BE2C (cell line): ENCODE measurements at regions not wholly inside any gene's neighbourhood (a gene's known extent, or its start where the extent isn't known, plus 50 kb on each side); places are given as distances from the start of the nearest gene placed in this dataset.
A peak's percentile ranks its signal among the peaks of the same experiment; 100 is the strongest.

Experiments
- DNase-seq: peaks from one replicate; pipeline ENCODE4 v3.0.0-alpha.2; 2020
- H3K27me3 ChIP-seq: fragments of 250-450 bp; sonication (Bioruptor Pico); 2 replicates; pipeline ENCODE4 v1.5.1; 2020; ENCODE audit warnings: mild to moderate bottlenecking
- H3K36me3 ChIP-seq: fragments of 250-450 bp; sonication (Bioruptor Pico); 2 replicates; pipeline ENCODE4 v1.5.1; 2020; ENCODE audit warnings: mild to moderate bottlenecking
- H3K4me1 ChIP-seq: fragments of 250-450 bp; sonication (Bioruptor Pico); 2 replicates; pipeline ENCODE4 v1.5.1; 2020
- H3K4me3 ChIP-seq: 2 replicates; pipeline ENCODE4 v1.5.1; 2011; ENCODE audit warnings: low read depth, low read length
- H3K9me3 ChIP-seq: fragments of 250-450 bp; sonication (Bioruptor Pico); 2 replicates; pipeline ENCODE4 v1.5.1; 2020
- TF ChIP-seq, protein P1 (sequence below): IDR thresholded peaks from 2 replicates; pipeline ENCODE4 v1.5.1; 2012; ENCODE audit warnings: mild to moderate bottlenecking, low read depth, low read length

DNA sequence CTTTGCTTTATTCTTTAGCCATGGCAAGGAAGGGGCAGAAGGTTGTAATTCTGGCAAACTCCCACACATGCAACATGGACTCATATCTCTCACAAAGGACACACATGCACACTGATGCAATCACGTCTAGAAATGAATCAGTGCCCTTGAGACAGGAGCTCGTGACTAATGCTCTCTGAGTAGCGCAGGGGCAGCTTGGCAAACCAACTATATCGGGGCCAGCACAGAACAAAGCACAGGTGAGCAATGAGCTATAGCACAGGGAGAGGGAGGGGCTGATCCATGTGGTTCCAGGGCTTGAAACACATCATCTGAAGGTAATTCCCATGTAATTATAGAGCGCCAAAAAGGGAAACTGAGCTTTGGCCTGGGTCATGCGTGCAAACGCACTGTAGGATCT lies 165.2 kb upstream of the KLF7 start:
- Histone ChIP-seq H3K4me3 (no peak overlapping the region), H3K27me3 (no peaks in the 10 kb centered on the region), H3K4me1 (peaks cover 29% of the 10 kb centered on the region), H3K36me3 (no peaks in the 10 kb centered on the region), H3K9me3 (no peaks in the 10 kb centered on the region)
- peak; percentile 64 for DNase-seq
- TF ChIP-seq, protein P1, sequence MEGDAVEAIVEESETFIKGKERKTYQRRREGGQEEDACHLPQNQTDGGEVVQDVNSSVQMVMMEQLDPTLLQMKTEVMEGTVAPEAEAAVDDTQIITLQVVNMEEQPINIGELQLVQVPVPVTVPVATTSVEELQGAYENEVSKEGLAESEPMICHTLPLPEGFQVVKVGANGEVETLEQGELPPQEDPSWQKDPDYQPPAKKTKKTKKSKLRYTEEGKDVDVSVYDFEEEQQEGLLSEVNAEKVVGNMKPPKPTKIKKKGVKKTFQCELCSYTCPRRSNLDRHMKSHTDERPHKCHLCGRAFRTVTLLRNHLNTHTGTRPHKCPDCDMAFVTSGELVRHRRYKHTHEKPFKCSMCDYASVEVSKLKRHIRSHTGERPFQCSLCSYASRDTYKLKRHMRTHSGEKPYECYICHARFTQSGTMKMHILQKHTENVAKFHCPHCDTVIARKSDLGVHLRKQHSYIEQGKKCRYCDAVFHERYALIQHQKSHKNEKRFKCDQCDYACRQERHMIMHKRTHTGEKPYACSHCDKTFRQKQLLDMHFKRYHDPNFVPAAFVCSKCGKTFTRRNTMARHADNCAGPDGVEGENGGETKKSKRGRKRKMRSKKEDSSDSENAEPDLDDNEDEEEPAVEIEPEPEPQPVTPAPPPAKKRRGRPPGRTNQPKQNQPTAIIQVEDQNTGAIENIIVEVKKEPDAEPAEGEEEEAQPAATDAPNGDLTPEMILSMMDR, result no peak

DNA sequence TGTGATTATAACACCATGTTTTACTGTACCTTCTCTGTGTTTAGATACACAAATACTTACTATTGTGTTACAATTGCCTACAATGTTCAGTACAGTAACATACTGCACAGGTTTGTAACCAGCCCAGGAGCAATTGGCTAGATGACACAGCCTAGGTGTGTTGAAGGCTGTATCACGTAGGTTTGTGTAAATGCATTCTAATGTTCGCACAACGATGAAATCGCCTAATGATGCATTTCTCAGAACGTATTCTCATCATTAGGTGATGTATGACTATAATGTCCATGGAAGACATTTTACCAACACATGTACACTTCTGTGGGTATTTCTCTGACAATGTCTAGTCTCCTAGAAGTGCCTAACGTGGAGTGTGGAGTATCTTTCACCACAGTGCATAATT lies 165.9 kb upstream of the KLF7 start:
- Histone ChIP-seq H3K4me1 (peaks cover 29% of the 10 kb centered on the region), H3K36me3 (no peaks in the 10 kb centered on the region), H3K27me3 (no peaks in the 10 kb centered on the region), H3K4me3 (no peak overlapping the region), H3K9me3 (no peaks in the 10 kb centered on the region)
- no peak for DNase-seq
- TF ChIP-seq, protein P1, result no peak

DNA sequence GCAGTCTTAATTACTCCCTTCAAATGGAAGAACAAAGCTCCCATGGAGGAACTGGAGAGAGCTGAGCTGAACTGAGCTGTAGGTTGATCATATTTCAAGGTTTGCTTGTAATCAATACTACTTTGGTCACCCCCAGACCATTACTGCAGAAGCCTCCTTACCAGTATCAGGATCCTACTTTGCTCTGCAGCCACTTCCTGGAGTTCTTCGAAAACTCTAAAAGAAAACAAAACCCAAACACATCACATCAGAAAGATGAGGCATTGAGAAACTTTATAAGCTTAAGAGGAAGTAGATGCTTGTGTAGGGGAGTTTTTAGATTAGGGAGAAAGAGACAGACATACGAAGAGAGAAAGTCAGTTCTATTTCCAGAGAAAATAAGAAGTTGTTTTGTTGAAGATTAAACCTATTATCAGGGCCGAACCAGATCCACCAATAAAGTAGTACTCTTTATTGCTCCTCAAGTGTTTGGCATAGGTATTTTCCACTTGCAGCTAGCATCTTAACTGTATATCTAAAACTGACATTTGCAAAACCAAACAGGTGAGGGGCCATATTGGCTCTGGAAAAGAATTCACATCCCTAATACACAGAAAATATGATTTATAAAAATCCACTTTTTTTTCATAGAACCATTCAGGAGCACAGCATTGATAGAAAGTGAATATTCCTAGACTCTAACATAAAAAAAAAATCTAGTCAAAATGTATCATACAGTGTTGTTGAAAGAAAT lies 166.9 kb upstream of the KLF7 start:
- no peaks in the 10 kb centered on the region for H3K36me3 ChIP-seq
- H3K9me3 ChIP-seq, result no peaks in the 10 kb centered on the region
- TF ChIP-seq, protein P1, result no peak
- H3K27me3 ChIP-seq, result no peaks in the 10 kb centered on the region
- no peak for DNase-seq
- H3K4me1 ChIP-seq, result peaks cover 29% of the 10 kb centered on the region
- H3K4me3 ChIP-seq, result no peak overlapping the region

DNA sequence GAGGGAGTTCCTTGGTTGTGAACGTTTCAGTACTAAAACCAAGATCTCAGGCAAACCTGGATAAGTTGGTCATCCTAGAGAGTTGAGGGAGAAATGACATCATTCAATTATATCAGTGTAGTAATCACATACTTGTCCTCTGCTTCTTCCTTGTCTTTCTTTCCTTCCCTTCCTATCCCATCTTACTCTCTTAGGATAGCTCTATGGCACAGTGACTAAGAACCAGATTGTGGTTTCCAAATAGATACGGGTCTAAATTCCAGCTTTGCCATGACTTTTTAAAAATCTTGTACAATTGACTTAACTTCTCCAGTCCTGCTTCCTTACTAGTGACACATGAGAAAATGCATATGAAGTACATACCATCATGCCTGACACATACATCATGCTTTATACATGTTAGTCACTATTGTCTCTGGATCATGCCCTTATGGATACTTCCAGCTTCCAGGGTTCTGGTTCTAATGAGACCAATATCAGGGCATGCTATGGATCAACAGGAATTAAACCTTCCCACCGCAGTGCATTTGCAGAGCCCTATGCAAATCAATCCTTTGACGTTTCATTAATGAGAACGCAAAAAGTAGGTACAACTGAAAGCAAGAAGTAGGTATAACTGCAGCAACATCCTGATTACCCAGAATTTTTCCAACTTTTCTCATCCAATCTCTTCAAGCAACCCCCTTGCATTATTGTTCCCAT lies 168.0 kb upstream of the KLF7 start:
- Histone ChIP-seq H3K27me3 (no peaks in the 10 kb centered on the region), H3K36me3 (no peaks in the 10 kb centered on the region), H3K4me3 (no peak overlapping the region), H3K9me3 (no peaks in the 10 kb centered on the region), H3K4me1 (peaks cover 28% of the 10 kb centered on the region)
- TF ChIP-seq, protein P1, result no peak
- no peak for DNase-seq

DNA sequence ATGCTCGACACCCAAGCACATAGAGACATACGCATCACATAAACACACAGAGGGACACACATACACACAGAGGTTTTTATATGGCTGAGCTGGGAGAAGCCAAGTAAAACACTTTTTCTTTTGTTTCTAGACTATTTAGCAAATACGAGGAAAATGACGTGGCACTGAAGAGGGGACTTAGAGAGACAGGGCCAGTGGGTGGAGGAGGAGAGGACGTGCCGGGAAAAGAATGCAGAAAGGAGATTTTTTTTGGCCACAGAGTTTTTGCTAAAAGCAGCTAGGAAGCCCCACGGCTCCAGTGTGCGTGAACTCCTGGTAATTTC lies 168.5 kb upstream of the KLF7 start:
- TF ChIP-seq, protein P1, result no peak
- Histone ChIP-seq H3K4me3 (no peak overlapping the region), H3K9me3 (no peaks in the 10 kb centered on the region), H3K27me3 (no peaks in the 10 kb centered on the region), H3K4me1 (peaks cover 23% of the 10 kb centered on the region), H3K36me3 (no peaks in the 10 kb centered on the region)
- no peak for DNase-seq
